Activated CD4-positive, alpha-beta T cell treated with anti-CD3 and anti-CD28 coated beads for 1 hour (primary cell): ENCODE measurements at regions not wholly inside any gene's neighbourhood (a gene's known extent, or its start where the extent isn't known, plus 50 kb on each side); places are given as distances from the start of the nearest gene placed in this dataset.
"Not testable (repeated sequence)": the region's sequence is repeated elsewhere in the genome, so short reads cannot be mapped to it uniquely, and the experiment has no call there.

ENCODE experiments used
- DNase-seq: peaks from one replicate; pipeline ENCODE4 v3.0.0-alpha.2; 2020

DNA sequence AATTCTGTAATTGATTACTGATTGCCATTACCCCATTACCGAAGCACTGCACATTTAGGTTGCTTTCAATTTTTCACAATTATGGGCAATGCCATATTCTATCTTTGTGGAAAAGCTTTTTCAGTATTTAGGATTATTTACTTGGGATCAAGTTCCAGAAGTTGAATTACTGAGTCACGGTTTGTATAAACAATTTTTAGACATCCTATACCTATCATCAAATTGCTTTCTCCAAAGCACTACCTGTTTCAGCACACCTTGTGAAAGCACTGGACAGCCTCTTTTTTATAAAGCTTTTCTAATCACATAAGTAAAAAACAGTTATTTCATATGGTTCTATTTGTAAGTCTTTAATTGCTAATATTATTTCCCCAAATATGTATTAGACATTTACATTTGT lies 221.5 kb upstream of the CAND1 start:
- no peak for DNase-seq

DNA sequence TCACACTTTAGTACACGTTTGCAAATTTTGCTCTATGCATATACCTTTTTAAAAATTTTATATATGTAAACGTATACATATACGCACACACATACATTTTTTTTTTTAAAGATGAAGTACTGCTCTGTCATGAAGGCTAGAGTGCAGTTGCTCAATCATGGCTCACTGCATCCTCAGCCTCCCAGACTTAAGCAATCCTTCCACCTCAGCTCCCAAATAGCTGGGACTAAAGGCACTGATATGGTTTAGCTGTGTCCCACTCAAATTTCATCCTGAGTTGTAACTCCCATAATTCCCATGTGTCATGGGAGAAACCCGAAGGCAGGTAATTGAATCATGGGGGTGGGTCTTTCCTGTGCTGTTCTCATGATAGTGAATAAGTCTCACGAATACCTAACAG lies 220.8 kb upstream of the CAND1 start:
- DNase-seq: no peak

DNA sequence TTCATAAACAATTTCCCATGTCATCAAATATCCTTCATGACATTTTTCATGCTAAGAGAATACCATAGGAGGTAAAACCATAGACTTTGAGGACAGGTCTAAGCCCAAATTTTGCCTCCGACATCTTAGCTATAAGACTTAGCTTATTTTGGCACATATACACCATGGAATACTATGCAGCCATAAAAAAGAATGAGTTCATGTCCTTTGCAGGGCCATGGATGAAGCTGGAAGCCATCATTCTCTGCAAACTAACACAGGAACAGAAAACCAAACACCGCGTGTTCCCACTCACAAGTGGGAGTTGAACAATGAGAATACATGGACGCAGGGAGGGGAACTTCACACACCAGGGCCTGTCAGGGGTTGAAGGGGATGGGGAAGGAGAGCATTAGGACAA lies 220.0 kb upstream of the CAND1 start:
- DNase-seq: not testable (repeated sequence)

DNA sequence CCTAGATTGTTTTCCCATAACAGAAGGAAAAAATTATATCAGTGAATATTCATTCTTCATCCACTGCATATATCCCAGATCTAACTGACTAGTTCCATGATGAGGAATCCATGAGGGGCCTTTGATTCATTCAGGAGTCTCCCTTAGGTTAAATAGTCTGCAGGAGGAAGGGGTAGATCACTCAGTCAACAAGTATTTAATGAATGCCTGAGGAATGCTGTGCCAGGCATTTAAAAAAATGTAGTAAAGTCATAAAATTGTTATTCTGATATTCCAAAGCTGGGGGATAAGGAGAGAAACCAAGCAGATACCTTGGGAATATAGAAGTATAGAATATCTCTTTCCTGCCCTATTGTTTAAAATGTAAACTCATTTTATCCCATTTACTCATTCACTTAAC lies 216.2 kb upstream of the CAND1 start:
- no peak for DNase-seq

DNA sequence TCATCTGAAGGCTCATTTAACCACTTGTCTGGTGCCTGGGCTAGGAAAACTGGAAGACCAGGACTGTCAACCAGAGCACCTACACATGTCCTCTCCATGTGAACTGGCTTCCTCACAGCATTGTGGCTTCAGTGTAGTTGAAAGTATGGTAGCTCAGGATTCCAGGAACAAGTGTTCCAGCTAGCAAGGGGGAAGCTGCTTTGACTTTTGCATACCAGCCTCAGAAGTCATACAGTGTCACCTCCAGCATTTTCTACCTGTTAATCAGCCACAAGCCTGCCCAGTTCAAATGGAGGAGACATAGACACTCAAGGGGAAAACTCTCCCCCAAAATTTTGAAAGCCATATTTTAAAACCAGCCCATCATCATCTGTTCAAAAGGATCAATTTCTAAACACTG lies 212.8 kb upstream of the CAND1 start:
- no peak for DNase-seq

DNA sequence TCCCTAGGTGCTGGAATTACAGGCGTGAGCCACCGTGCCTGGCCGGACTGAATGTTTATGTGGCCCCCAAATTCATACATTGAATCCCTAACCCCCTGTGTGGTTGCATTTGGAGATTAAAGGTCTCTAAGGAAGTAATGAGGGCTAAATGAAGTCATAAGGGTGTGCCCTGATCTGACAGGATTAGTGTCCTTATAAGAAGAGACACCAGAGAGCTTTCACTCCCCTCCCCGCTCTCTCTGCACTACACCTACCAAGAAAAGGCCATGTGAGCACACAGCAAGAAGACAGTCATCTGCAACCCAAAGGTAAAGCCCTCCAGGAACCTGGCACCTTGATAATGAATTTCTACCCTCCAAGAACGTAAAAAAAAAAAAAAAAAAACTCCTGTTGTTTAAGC lies 212.1 kb upstream of the CAND1 start:
- DNase-seq: no peak

DNA sequence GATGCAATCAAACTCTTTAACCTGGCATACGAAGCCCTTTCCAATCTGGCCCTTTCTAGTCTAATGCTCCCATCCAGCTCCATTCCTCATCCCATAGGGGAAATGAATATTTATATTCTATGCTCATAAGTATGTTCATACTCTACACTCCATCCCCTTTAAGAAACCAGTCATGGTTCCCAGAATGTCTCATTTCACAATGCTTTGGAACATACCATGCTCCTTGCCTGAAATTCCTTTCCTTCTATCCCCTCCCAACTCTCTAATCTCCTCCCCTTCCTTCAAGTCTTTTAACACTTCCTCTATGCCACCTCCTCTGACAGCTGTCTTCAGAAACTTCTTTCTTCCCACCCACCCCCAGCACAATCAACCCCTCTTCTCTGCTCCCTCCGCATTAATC lies 207.0 kb upstream of the CAND1 start:
- no peak for DNase-seq

DNA sequence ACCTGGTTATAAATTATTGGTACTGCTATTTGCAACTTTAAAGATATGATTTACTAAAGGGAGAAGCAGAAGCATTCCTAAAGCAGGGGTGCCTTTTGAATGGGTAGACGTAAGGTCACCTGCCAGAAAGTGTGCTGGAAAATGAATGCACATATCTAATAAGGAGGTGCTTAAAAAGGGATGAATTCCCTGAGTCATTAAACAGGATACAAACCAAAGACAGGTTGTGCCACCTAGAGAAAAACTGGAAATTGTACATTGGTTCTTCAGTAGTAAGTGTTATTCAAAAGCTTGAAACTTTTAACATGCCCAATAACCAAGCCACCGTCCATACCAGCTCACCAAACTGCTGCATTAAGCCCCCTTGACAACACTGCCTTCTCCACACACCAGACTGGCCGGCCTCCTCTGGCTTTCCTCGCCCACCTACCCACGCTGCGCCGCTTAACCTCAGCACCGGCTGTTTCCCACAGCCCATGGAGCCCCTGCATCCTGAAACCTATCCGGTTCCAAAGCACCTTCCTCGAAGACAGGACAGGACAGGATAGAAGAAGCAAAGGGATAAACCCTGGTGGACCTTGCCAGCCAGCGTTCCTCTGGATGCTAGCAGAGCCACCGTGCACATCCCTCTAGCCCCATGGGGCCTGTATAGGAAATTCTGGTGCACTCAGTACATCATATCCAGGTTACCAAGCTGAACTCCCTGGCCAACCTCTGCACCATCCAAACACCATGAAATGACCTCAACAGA lies 201.5 kb upstream of the CAND1 start:
- DNase-seq: no peak

DNA sequence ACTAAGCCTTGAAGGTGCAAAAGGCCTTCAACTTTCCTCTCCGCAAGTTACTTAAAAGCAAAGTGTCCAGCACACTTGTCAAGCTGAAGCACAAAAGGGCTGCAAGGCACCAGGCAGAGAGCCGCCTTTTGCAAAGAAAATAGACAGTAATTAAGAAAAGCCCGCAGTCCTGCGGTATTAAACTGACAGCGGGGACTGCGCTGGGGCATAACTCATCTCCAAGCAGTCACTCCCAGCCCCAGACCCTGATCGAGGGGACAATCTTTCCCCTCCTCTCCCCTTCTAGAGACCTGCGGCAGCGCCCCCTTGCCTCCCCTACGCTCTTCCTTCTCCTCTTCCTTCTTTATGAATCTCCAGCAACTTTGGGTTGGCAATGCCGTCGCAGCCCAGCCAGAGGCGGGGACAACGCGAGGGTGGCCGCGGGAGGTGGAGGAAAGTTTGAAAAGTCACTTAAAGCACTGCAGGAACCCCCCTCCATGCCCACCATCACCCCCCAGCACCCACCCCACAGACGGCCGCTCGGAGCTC lies 200.9 kb upstream of the CAND1 start:
- DNase-seq: no peak

DNA sequence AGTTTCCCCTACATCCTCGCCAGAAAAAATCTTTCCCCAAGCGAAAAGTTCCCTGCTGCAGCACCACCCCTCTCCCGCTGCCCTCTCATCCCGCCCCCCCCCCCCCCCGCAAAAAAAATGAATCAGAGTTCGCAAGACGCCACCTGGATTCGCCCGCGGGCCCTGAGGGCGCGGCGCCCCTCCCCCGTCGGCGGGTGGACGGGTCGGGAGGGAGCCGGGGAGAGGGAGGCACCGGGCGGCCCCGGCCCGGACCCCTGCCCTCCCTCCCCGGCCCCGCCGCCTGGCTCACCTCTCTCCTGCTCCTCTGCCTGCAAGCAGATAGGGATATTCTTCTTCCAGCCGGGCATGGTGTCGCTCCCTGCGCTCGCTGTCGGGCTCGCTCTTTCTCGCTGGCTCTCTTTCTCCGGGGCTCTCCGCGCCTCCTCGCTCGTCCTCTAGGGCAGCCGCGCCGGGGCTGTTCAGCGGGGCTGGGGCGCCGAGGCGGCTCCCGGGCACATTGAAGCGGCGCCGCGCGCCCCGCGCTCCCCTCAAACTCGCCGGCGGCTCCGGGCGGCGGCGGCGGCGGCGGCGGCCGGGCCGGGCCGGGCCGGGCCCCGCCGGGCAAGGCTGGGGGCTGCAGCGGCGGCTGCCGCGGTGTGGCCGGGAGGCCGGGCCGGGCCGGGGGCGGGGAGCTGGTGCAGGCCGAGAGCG lies 200.3 kb upstream of the CAND1 start:
- peak; percentile 34 for DNase-seq

DNA sequence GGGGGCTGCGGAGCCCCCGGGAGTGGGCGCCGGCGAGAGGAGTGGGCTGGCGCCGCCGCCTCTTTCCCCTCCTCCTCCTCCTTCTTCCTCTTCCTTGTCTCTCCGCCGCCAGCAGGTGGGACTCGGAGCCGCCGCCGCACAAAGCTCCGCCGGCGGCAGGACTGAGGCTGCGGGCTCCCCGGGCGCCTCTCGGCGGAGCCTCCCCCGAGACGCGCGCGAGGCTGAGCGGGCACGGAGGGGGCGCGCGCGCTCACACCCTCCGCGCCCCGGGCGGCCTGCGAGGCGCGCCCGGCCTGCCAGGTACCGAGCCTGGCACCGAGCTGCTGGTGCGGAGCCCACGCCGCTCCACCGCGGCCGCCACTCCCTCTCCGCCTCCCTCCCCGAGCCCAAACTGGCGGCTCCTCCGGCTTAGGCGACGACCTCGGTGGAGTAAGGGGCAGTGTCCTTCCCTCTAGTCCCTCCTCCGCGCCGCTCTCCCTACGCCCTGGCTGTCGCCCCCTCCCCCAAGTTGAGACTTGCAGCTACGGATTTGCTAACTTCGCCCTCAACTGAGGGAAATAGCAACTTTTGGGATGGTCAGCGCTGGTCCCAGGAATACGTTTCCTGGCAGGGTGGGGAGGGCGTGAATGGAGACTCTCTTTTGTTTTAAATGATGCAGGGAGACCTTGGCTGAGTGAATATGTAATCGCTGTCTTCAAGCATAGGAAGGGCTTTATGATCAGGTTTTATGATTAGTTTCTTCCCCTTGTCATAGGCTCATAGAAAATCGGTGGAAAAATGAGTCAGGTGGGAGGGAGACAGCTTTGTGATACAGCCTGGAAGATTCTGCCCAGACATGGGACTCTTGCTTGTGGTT lies 199.5 kb upstream of the CAND1 start:
- DNase-seq: peak; percentile 15

DNA sequence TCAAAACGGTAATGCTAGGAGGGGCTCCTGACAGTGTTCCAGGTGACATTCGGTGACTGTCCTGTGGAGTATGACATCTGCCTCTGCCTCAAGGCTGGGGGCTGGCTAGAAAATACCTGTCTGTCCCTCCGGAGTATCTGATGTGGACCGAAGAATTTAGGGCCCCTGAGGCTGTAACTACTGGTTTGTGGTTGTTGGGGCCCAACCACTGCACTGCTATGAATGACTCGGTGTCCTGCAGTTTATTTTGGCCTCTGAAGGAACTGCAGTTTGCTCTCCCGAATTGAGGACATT lies 198.9 kb upstream of the CAND1 start:
- no peak for DNase-seq

DNA sequence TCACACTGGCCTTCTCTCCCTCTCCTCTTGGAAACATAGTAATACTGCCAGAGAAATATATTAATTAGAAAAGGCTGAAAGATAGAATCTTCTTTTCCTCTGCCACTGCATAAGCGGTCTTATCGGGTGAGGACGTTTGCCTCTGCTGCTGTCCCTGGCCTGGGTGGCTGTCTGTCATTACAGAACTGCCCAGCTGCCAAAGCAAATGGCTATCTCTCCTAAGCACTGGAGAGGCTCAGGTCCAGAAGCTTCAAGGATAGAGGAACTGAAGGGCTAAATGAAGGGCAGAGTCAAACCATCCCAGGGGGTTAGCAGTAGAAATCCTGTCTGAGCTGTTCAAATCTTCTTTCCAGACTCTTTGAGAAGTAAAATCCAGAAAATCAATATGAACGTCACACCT lies 198.6 kb upstream of the CAND1 start:
- DNase-seq: no peak

DNA sequence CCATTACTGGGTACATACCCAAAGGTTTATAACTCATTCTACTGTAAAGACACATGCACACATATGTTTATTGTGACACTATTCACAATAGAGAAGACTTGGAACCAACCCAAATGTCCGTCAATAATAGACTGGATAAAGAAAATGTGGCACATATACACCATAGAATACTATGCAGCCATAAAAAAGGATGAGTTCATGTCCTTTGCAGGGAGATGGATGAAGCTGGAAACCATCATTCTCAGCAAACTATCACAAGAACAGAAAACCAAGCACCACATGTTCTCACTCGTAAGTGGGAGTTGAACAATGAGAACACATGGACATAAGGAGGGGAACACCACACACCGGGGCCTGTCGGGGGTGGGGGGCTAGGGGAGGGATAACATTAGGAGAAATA lies 196.9 kb upstream of the CAND1 start:
- DNase-seq: not testable (repeated sequence)

DNA sequence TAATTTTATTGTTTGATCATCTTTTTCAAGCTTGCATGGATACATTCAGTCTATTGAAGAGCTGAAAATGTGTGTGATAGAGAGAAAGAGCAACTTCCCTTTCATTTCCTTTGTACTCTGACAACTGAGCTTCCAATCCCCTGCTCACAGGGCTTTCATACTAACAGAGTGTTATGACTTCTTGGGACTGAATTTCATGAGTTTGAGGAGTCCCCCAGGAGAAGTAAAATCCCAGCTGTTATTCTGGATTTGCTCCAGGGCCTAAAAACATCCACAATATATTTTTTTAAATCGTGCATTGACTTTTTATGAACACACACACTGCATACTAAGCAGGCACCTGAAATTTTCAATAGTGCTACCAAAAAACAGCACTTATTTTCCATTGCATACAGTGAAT lies 195.8 kb upstream of the CAND1 start:
- DNase-seq: no peak

DNA sequence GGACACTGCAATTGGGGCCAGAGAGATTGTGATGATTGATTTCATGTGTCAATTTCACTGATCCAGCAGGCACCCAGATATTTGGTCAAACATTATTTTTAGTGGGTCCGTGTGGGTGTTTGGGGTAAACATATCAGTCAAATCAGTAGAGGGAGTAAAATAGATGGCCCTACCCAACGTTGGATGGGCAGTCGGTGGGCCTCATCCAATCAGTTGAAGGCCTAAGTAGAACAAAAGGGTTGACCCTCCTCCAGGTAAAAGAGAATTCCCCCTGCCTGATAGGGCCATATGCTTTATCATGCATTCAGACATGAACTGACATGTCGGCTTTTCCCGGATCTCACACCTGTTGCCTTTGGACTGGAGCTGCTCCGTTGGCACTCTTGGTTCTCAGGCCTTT lies 195.1 kb upstream of the CAND1 start:
- no peak for DNase-seq

DNA sequence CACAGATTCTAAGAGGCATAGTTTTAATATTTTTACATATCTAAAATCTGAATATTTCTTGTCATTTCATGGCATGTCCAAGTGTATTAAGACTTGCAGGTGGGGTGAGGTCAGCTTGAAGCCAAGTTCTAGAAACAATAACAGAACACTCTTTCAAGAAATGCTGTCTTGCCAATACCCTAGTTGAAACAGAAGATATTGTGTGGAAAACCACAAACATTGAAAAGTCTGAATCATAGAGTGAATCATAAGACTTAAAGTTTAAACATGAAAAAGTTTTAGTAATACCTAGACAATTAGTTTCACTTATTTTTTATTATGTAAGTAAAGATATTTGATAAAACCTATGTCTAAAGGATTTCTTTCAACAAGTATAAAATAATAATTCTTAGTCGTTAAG lies 191.5 kb upstream of the CAND1 start:
- DNase-seq: no peak

DNA sequence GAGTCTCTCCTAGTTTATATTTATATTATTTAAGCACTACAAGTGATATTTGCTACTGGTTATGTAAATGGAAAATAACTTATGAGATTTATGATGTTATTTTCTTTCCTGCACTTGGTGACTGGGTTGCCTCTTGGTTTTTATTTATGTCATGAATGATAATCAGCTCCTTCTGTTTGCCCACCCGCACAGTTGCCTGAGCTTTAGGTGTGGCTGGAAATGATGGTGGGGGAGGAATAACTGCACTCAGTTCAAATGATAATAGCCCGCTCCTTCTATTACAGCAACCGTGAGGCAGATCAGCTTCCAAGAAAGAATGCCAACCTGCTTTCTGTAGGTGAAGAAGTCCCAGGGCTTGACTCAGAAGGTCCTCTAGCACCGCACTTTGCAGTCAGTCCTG lies 190.2 kb upstream of the CAND1 start:
- DNase-seq: no peak

DNA sequence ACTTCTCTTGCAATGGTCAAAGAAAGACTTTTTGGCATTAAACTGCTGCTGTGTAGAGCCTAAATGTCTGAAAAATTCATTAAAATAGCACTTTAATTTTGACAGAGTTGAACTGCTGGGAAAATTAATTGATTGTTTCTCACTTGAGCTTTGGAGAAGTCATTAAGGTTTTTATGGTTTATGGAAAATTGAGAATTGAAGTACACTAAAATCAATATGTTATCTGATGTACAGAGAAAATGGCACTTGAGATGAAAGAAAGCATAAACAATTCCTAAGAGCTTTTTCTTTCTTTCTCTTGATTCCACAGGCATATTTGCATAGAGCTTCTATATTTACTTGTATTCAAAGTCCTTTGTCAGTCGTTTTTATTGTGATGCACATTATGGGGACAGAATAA lies 188.5 kb upstream of the CAND1 start:
- no peak for DNase-seq

DNA sequence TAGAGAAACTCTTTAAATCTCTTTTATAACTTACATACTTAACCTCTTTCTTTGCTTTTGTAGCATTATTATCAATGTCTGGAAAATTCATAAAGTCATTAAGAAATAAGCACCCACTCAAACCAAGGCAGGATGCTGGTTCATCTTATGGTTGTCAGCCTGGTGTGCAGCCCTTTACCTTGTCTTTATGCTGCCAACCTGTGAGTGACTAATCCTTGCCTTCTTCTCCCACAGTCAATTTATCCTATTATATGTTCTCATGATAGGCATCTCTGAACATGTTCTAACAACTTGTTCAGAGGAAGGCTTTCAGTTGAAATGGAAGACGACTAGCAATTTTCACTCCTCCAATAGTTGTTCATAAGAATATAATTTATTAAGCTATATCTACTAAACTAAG lies 186.9 kb upstream of the CAND1 start:
- DNase-seq: no peak

DNA sequence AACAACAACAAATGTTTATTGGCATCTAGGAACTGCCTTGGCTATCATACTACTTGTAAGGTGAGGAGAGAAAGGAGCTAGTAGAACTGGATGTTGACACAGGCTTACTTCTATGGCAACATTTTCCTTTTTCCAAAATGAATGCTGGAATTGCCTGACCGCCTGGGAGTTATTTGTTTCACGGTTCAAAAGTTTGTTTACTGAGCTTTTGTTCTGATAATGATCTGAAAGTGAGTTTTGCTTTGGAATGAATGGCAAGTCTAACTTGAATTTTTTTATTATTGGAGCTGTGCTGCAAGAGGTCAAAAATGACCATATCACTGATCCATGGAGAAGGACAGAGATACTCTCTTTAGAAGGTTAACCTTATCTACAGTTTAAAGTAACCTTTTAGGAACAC lies 183.5 kb upstream of the CAND1 start:
- no peak for DNase-seq

DNA sequence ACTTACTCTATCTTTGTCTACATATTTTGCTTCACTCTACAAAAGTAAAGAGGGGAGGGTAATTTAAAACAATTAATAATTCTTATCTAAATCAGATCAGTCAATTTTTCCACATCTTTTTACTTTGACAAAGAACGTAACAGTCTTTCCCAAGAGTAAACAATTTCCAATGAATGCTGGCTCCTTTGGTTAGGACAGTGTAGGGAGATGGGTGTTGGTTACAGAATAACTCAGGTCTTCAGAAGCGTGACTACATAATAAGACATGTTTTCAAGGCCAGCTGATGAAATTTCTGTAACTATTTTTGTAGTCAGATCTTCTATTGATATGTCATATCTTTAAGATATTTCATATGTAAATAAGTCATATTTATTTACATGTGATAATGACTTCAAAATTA lies 183.0 kb upstream of the CAND1 start:
- no peak for DNase-seq

DNA sequence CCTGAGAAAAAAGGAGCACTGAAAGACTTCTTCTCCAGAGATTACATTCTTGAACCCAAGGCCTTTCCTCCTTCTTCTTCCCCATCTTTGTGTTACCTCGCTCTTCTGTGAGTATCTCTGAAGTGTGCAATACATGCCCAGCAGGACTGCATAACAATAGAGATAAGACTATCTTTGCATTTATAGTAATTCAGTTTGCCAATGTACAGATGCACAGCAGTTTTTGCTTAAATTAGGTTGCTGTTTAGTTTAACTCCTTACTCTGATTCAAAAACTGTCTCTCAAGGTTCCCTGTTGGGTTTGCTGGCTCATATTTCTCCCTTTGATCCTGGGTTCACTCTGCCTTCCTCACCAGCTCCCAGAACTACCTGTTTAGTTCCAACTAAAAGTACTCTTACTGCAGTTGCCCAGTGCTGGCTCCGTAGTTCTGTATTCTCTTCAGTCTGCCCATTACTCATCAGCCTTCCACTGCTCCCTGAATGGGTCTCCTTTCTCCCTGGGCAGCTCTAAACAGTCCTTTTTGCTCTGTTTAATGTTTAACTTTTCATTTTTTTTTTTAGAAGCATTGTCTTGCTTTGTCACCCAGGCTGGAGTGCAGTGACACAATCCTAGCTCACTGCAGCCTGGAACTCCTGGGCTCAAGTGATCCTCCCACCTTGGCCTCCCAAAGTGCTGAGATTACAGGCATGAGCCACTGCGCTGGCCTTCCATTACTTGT lies 180.6 kb upstream of the CAND1 start:
- DNase-seq: no peak
